Left ventricle myocardium inferior (tissue), 1 donor: ENCODE measurements at regions not wholly inside any gene's neighbourhood (a gene's known extent, or its start where the extent isn't known, plus 50 kb on each side); places are given as distances from the start of the nearest gene placed in this dataset.
"Not testable (repeated sequence)": the region's sequence is repeated elsewhere in the genome, so short reads cannot be mapped to it uniquely, and the experiment has no call there.

Experiments
- DNase-seq: peaks from one replicate; pipeline ENCODE4 v3.0.0-alpha.2; 2020
- H3K27ac ChIP-seq: fragments of 200-600 bp; replicated peaks from 2 replicates; pipeline ENCODE4 v1.8.0; 2021
- H3K27me3 ChIP-seq: fragments of 200-600 bp; 2 replicates; pipeline ENCODE4 v1.8.0; 2021; ENCODE audit warnings: low read depth
- H3K36me3 ChIP-seq: fragments of 200-600 bp; 2 replicates; pipeline ENCODE4 v1.8.0; 2021
- H3K4me1 ChIP-seq: fragments of 200-600 bp; 2 replicates; pipeline ENCODE4 v1.8.0; 2021
- H3K4me3 ChIP-seq: fragments of 200-600 bp; 2 replicates; pipeline ENCODE4 v1.8.0; 2021; ENCODE audit warnings: mild to moderate bottlenecking, moderate library complexity
- H3K9me3 ChIP-seq: fragments of 200-600 bp; replicated peaks from 2 replicates; pipeline ENCODE4 v1.8.0; 2021
- intact Hi-C: fragments of 100-400 bp; cut with micrococcal nuclease; formaldehyde crosslinking; loops from one replicate; pipeline ENCODE4 v1.11.0; 2022
- TF ChIP-seq, protein P1 (sequence below): fragments of 200-600 bp; IDR thresholded peaks from 2 replicates; pipeline ENCODE4 v1.8.0; 2021; ENCODE audit warnings: antibody characterized with exemption, mild to moderate bottlenecking, borderline replicate concordance
- donor health status: DM: no; HTN: yes; CAD: no; lungs with severe emphysema.

- no peak overlapping the region for H3K4me3 ChIP-seq
- H3K4me1 ChIP-seq = no peaks in the 10 kb centered on the region
- TF ChIP-seq, protein P1, sequence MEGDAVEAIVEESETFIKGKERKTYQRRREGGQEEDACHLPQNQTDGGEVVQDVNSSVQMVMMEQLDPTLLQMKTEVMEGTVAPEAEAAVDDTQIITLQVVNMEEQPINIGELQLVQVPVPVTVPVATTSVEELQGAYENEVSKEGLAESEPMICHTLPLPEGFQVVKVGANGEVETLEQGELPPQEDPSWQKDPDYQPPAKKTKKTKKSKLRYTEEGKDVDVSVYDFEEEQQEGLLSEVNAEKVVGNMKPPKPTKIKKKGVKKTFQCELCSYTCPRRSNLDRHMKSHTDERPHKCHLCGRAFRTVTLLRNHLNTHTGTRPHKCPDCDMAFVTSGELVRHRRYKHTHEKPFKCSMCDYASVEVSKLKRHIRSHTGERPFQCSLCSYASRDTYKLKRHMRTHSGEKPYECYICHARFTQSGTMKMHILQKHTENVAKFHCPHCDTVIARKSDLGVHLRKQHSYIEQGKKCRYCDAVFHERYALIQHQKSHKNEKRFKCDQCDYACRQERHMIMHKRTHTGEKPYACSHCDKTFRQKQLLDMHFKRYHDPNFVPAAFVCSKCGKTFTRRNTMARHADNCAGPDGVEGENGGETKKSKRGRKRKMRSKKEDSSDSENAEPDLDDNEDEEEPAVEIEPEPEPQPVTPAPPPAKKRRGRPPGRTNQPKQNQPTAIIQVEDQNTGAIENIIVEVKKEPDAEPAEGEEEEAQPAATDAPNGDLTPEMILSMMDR = no peak
- intact Hi-C loops = no loop called here
- no peaks in the 10 kb centered on the region for H3K36me3 ChIP-seq
- DNase-seq = no peak
- no peak overlapping the region for H3K27ac ChIP-seq
- H3K9me3 ChIP-seq = no peaks in the 10 kb centered on the region
- no peaks in the 10 kb centered on the region for H3K27me3 ChIP-seq
Measured at GRCh38 chr3:11739706-11740105, 96.0 kb upstream of the VGLL4 start.

DNA sequence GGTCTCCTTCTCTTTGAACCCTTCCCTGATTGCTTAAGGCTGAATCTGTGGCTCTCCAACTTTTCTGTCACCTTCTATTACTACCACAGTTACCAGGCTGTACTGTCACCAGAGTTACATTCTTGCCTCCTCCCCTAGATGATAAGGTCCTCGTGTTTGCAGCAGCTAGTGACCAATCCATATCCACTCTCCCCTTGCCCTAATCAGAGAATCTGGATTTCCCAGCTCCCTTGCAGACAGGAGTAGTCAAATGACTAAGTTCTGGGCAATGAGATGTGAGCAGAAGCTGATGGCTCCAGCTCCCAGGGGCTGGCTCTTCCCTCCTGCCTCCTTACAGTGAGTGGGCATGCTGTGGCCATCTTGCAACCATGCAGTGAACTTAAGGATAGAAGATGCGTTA, 95.4 kb upstream of the VGLL4 start:
- Histone ChIP-seq H3K36me3 (no peaks in the 10 kb centered on the region), H3K4me1 (no peaks in the 10 kb centered on the region), H3K4me3 (no peak overlapping the region), H3K27ac (no peak overlapping the region), H3K27me3 (no peaks in the 10 kb centered on the region), H3K9me3 (no peaks in the 10 kb centered on the region)
- DNase-seq = no peak
- intact Hi-C loops = no loop called here
- TF ChIP-seq, protein P1 = no peak

DNA sequence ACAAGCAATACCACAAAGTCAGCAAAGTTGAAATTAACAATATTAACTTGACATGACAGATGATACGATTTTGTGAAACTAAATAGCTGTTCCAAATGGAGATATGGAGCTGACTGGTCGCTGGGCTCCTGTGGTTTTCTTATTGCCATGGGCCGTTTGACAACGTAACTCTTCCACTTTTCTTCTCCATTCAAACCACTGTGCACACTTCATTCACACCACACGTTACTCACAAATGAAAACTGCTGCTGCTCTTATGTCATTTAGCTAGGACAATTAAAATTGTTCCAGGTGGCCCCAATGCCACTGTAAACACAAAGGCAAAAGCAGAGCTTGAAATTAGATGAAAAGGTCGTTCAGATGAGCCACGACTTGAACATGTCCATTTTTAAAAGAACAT, 94.0 kb upstream of the VGLL4 start:
- intact Hi-C loops = no loop called here
- no peaks in the 10 kb centered on the region for H3K9me3 ChIP-seq
- H3K27me3 ChIP-seq = no peaks in the 10 kb centered on the region
- H3K27ac ChIP-seq = no peak overlapping the region
- no peak for DNase-seq
- TF ChIP-seq, protein P1 = no peak
- no peaks in the 10 kb centered on the region for H3K4me1 ChIP-seq
- no peak overlapping the region for H3K4me3 ChIP-seq
- H3K36me3 ChIP-seq = no peaks in the 10 kb centered on the region

- Histone ChIP-seq H3K27ac (no peak overlapping the region), H3K27me3 (no peaks in the 10 kb centered on the region), H3K36me3 (no peaks in the 10 kb centered on the region), H3K9me3 (no peaks in the 10 kb centered on the region), H3K4me1 (no peaks in the 10 kb centered on the region), H3K4me3 (no peak overlapping the region)
- intact Hi-C loops = no loop called here
- no peak for DNase-seq
- TF ChIP-seq, protein P1 = no peak
Measured at GRCh38 chr3:11736136-11736833, 92.6 kb upstream of the VGLL4 start.

DNA sequence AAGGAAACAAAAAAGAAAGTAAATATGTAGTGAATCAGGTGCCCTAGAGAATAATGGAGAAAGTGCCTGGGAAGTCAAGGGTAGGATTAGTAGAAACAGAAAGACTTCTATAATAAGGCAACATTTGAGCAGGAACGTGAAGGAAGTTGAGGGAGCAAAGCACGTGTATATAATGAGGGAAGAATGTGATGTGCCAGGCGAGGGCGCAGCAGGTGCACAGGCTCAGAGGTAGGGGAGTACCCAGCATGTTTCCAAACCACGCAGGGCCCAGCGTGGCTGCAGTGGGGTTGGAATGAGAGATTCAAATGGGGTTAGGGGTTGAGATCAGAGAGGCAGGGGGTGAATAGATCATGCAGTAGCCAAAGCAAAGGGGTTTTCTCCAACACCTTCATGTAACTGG, 91.9 kb upstream of the VGLL4 start:
- intact Hi-C loops = no loop called here
- Histone ChIP-seq H3K4me3 (no peak overlapping the region), H3K4me1 (no peaks in the 10 kb centered on the region), H3K9me3 (no peaks in the 10 kb centered on the region), H3K36me3 (no peaks in the 10 kb centered on the region), H3K27ac (no peak overlapping the region), H3K27me3 (no peaks in the 10 kb centered on the region)
- DNase-seq = no peak
- TF ChIP-seq, protein P1 = no peak

DNA sequence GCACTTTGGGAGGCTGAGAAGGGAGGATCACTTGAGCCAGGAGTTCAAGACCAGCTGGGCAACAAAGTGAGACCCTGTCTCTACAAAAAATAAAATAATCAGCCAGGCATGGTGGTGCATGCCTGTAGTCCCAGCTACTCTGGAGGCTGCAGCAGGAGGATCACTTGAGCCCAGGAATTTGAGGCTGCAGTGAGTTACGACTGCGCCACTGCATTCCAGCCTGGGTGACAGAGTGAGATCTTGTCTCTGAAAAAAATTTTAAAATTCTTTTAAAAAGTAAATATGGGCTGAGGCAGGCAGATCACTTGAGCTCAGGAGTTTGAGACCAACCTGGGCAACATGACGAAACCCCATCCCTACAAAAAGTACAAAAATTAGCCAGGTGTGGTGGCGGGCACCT, 91.4 kb upstream of the VGLL4 start:
- H3K9me3 ChIP-seq, intact Hi-C loops, H3K27me3 ChIP-seq, H3K36me3 ChIP-seq, H3K4me1 ChIP-seq, H3K4me3 ChIP-seq, H3K27ac ChIP-seq, DNase-seq: not testable (repeated sequence)
